Nephron (organoid): ENCODE measurements at regions not wholly inside any gene's neighbourhood (a gene's known extent, or its start where the extent isn't known, plus 50 kb on each side); places are given as distances from the start of the nearest gene placed in this dataset.

ENCODE experiments used
- H3K27ac Mint-ChIP-seq, 3 experiments: 2 replicates each; pipeline ENCODE4 v1.8.0; 2020; ENCODE audit warnings: mixed read lengths in 3 of 3, mild to moderate bottlenecking in 2 of 3, moderate library complexity in 1 of 3
- H3K27me3 Mint-ChIP-seq: 2 replicates; pipeline ENCODE4 v1.8.0; 2021; ENCODE audit warnings: low read depth, mild to moderate bottlenecking, moderate library complexity, mixed read lengths
- H3K36me3 Mint-ChIP-seq: 2 replicates; pipeline ENCODE4 v1.8.0; 2020; ENCODE audit warnings: low read depth, mixed read lengths
- H3K4me1 Mint-ChIP-seq: 2 replicates; pipeline ENCODE4 v1.8.0; 2020; ENCODE audit warnings: mixed read lengths
- H3K4me3 Mint-ChIP-seq, 3 experiments: 2 replicates each; pipeline ENCODE4 v1.8.0; 2020; ENCODE audit warnings: mild to moderate bottlenecking in 3 of 3, mixed read lengths in 3 of 3, moderate library complexity in 2 of 3
- H3K9me3 Mint-ChIP-seq: 2 replicates; pipeline ENCODE4 v1.8.0; 2020; ENCODE audit warnings: mixed read lengths
- CTCF ChIP-seq, 3 experiments: fragments of 200-600 bp; sonication (generic); IDR thresholded peaks; one replicate each; pipeline ENCODE4 v1.5.0; 2021; ENCODE audit warnings: antibody characterized with exemption in 3 of 3; ENCODE audit not compliant: unreplicated experiment in 3 of 3

DNA sequence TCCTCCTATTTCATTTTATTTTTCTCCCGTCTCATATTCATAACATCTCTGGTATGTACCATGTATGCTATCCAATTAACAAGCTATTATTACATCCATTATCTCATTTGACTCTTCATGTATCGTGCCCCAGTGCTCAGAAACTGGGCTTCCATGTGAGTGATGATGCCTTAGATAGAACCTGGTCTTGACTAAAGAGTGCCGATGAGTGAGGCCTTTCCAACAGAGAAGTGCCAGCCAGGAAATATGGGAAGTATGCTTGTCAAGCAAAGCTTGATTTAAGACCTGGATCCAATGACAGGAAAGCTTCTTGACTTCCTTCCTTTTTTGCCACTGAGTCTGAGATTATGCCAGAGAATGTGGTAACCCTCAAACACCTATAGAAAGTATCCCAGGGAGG, 371.7 kb upstream of the FGF13 start:
- Mint-ChIP-seq H3K27ac (no peak overlapping the region), H3K4me3 (no peak overlapping the region), H3K27me3 (no peaks in the 10 kb centered on the region), H3K36me3 (no peaks in the 10 kb centered on the region), H3K4me1 (no peaks in the 10 kb centered on the region), H3K9me3 (no peaks in the 10 kb centered on the region)
- TF ChIP-seq CTCF (IDR thresholded peaks at IDR 0.05; ENCODE audit: unreplicated experiment in 3 of 3): no peak

DNA sequence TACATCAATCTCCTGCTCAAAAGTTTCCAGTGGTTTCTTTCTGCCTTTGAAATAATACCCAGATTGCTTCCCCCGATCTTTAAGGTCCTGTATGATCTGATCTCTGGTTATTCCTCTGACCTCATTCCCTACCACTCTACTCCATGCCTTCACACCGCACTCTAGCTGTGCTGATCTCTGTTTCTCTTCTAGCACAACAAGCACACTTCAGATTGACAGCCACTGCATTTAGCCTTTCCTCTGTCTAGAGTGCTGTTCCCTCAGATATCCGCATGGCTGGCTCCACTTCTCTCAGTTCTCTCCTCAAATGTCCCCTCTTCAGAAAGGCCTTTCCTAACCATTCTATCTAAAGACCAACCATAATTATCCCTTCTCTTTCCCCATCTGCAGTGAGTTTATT, 370.4 kb upstream of the FGF13 start:
- Mint-ChIP-seq H3K9me3 (no peaks in the 10 kb centered on the region), H3K27ac (no peak overlapping the region), H3K27me3 (no peaks in the 10 kb centered on the region), H3K36me3 (no peaks in the 10 kb centered on the region), H3K4me3 (no peak overlapping the region), H3K4me1 (no peaks in the 10 kb centered on the region)
- no peak for TF ChIP-seq CTCF (IDR thresholded peaks at IDR 0.05; ENCODE audit: unreplicated experiment in 3 of 3)

GRCh38 chrX:139079789-139080188, 368.3 kb upstream of the FGF13 start:
- peaks cover 2% of the 10 kb centered on the region for H3K4me1 Mint-ChIP-seq
- no peaks in the 10 kb centered on the region for H3K36me3 Mint-ChIP-seq
- H3K9me3 Mint-ChIP-seq: no peaks in the 10 kb centered on the region
- H3K4me3 Mint-ChIP-seq: no peak overlapping the region
- TF ChIP-seq CTCF (IDR thresholded peaks at IDR 0.05; ENCODE audit: unreplicated experiment in 3 of 3): no peak
- no peaks in the 10 kb centered on the region for H3K27me3 Mint-ChIP-seq
- H3K27ac Mint-ChIP-seq: no peak overlapping the region

DNA sequence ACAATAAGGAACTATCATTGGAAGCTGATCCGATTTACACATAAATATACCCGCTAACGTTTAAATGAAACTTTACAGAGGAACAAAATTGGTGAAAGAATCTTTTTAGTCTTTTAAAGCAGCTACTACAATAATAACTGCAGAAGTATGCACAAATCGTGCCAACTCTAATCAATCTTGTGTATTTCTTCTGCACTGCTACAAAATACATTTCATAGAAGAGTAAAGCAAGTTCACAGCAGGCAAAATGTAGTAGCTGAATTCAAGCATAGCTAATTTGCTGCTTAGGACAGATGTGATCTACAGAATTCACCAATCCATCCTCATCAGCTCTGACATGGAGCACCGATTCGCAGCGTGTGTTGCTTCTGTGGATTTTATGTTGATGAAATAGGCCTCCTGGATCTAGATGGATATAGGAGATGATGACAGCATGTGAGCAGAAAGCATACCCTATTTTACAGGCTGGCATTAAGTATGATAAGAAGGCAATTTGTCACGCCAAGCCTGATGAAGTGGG, 367.3 kb upstream of the FGF13 start:
- Mint-ChIP-seq H3K4me3 (no peak overlapping the region), H3K36me3 (no peaks in the 10 kb centered on the region), H3K27me3 (no peaks in the 10 kb centered on the region), H3K9me3 (no peaks in the 10 kb centered on the region), H3K27ac (no peak overlapping the region), H3K4me1 (peaks cover 7% of the 10 kb centered on the region)
- TF ChIP-seq CTCF (IDR thresholded peaks at IDR 0.05; ENCODE audit: unreplicated experiment in 3 of 3): no peak

DNA sequence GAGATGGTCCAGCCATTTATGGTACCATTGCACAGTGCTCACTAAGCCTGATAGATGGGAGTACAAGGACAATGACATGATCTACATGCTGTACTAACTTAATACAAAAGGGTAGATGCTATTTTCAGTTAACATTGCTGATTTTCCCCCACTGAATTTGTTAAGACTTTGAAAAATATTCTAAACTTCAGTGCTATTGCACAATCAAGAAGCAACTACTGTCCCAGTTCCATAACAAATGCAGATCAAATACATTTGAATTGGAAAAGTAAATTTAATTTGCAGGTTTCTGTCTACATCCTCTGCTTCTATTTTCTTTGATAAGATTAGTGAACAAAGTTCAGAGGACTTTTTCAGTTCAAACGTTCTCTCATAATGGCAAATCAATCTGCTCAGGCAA, 366.8 kb upstream of the FGF13 start:
- Mint-ChIP-seq H3K27me3 (no peaks in the 10 kb centered on the region), H3K36me3 (no peaks in the 10 kb centered on the region), H3K4me3 (no peak overlapping the region), H3K4me1 (peaks cover 12% of the 10 kb centered on the region), H3K27ac (no peak overlapping the region), H3K9me3 (no peaks in the 10 kb centered on the region)
- no peak for TF ChIP-seq CTCF (IDR thresholded peaks at IDR 0.05; ENCODE audit: unreplicated experiment in 3 of 3)
